GM19463 (cell line): ENCODE measurements at regions not wholly inside any gene's neighbourhood (a gene's known extent, or its start where the extent isn't known, plus 50 kb on each side); places are given as distances from the start of the nearest gene placed in this dataset.
"Not testable (repeated sequence)": the region's sequence is repeated elsewhere in the genome, so short reads cannot be mapped to it uniquely, and the experiment has no call there.

Experiments
- ATAC-seq: cut with Tn5 transposase; IDR thresholded peaks from one replicate; pipeline ENCODE4 v1.9.1; 2021; ENCODE audit warnings: mild to moderate bottlenecking, moderate library complexity; ENCODE audit not compliant: unreplicated experiment

DNA sequence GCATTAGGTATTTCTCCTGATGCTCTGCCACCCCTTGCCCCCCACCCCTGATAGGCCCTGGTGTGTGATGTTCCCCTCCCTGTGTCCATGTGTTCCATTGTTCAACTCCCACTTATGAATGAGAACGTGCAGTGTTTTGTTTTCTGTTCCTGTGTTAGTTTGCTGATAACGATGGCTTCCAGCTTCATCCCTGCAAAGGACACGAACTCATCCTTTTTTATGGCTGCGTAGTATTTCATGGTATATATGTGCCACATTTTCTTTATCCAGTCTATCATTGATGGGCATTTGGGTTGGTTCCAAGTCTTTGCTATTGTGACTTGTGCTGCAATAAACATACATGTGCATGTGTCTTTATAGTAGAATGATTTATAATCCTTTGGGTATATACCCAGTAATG is 109.7 kb upstream of the PITX1 start:
- not testable (repeated sequence) for ATAC-seq

DNA sequence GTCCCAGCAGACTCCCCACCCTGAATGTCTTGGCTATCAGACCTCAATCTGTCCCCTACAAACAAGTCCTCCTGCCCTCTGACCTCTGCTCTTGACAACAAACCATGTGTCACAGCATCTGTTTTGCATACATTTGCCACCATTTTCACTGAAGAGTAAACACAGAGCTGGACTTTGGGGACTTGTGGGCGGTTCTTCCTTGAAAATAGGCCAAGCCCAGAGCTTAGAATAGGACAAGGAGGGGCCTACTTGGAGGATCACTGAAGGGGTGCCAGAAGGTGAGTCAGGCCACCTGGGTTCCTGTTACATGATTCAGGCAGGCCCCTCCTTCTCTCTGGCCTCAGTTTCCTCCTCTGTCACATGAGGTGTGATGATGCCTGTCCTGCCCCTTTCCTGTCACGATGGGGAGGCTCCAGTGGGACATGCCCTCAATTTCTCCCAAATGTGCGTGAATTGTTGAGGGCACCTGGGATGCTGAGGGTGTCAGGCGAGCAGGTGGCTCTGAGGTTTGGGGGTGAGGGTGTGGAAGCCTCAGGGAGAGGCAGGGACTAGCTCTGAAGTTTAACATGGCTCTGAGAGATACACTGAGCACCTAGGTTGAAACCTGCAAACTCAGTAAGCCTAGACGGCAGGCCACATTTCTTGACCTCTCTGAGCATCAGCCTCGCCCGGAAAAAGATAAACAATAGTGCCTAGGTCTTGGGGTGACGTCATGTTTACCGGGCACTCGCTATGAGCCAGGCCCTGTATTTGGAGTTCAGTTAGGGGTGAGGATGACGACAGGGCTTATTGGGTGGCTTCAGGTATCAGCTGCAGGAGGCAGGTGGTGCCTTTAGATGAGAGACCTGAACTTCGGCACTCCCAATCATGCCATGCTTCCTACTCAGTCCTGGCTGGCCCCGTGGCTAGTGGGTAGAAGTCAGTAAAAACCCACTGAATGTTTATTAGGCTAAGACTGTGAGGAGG is 107.6 kb upstream of the PITX1 start:
- ATAC-seq, result no peak

DNA sequence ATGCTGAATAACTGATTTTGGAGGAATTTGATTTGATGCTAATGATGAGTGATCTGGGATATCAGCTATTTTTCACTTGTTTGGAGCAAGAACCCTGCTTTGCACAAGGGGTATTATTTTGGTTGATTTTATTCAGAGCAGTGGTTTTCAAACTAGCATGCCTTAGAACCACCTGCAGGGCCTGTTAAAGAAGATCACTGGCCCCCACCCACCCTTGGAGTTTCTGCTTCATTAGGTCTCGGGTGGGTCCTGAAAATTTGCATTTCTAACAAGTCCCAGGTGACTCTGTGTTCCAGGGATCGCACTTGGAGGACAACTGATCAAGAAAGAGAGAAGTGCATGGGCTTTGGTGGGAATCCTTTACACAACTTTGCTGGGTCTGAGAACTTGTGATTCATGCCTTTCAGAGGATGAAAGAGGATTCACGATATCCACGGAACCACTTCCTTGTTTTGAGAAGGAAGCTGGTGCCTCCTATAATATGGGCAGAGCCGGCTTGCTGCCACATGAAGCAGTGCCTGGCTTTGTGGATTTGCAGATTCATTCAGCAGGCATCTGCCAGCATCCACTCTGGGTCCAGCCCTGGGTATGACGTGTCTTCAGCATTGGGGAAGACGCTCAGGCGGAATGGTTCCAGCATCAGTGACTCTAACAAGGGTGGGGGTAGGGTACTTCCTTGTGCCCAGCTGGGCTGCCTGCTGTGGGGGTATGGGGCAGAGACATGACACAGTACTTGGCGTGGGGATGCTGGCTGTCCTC is 106.6 kb upstream of the PITX1 start:
- no peak for ATAC-seq

DNA sequence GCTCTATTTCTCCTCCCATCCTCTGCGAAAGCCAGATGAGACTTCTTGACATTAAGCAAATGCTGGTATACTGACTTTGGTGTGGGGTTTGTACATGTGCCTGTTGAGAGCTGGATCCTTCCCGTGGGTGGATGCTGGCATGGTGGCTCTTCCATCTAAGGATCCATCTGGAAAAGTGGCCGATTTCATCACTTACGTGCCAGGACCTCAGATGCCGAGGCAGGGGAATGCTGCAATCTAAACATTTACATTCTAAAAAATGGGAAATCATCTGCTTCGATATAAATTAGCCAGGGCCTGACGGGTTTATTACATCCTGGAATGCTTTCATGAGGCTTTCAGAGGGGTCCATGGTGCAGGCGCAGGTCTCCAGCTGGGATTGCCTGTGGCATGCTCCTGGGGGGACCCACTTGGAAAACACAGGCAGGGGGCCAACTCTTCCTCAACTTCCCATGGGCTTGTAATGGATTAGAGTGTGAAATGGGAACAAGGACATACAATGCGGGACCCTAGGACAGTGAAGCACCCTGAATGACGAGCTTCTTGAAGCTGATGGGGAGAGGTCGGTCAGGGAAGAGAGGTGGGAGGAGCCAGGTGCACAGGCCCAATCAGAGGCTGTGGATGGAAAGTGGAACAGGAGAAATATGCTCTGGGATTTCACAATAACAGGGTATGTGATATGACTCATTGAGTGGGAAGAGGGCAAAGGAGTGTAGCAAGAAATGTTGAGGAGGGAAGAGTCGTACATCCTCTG is 105.5 kb upstream of the PITX1 start:
- ATAC-seq, result no peak

DNA sequence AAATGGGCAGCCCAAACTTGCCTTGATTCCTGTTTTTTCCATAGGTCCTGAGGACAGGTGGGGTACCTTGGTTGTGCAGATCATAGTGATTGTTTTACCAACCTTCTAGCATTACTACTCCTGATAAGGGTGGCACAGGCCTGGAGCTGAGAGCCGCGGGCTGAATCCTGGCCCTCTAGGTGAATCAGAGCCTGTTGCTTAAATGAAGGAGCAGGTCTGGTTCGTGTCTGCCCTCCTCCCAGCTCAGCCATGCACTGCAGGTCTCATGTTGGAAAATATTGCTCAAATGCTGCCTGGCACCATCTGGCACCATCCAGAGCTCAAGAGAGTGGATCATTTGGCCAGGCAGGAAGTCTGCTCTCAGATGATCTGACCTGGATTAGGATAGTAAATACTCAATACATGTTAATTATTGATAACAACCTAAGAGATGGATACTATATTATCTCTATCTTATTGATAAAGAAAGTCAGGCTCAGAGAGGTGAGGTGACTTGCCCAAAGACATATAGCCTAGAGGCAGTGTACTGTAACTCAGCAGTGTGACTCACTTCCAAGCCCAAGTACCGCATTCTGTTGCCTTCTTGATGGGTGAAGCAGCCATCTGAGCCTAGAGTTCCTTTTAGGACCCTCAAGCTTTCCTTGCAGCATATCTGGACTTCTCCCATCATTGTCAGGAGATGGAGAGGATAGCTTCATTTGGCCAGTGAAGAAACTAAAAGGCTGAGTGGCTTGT is 104.3 kb upstream of the PITX1 start:
- ATAC-seq, result no peak

DNA sequence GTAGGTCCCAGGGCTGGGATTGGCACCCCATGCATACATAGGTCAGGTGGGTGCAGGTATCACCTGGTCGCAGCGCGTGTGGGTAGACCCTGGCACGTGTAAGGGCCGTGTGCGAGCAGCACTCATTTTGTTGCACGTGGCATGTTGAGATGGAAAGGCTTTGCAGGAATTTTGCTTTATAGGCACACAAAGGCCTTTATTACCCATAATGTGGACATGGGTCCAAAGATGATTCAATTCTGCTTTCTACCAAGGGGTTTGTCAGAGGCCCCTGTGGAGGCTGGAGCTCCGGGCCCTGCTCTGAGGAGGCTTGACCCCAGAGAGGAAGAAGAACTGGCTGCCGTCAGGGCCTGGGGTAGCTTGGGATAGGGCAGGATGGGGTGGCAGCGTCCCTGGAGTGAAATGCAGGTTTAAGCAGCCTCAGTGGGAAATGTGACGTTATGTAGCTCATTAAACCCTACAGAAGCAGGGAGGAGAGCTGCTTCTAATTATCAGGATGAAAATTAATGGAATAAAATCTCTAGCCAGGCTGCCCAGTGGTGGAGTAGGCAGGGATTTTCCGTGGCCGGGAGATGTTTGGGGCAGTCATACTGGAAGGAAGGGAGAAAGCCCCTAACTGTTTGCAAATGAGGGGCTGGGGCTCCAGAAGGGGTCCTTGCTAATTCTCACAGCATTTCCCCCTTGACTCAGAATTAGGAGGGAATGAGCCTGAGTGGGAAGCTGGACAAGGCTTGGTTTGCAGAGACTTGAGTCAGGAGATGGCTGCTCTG is 103.3 kb upstream of the PITX1 start:
- no peak for ATAC-seq

DNA sequence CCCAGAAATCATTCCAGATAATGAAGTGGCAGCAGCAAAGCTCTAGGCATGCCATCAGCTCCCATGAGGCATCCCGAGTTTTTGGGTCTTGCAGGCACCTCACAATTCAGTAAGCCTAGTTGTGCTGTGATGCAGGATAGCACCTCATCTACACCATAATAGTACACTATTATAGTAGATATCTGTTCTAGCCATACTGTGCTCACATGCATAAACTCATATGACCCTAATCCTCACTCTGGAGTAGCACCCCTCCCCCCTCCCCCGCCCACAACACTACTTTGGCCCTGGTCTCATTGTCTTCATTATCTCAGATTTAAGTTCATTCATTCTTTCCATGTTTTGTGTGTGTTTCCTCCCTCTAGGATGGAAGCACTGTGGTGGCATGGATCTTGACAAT is 102.5 kb upstream of the PITX1 start:
- no peak for ATAC-seq

DNA sequence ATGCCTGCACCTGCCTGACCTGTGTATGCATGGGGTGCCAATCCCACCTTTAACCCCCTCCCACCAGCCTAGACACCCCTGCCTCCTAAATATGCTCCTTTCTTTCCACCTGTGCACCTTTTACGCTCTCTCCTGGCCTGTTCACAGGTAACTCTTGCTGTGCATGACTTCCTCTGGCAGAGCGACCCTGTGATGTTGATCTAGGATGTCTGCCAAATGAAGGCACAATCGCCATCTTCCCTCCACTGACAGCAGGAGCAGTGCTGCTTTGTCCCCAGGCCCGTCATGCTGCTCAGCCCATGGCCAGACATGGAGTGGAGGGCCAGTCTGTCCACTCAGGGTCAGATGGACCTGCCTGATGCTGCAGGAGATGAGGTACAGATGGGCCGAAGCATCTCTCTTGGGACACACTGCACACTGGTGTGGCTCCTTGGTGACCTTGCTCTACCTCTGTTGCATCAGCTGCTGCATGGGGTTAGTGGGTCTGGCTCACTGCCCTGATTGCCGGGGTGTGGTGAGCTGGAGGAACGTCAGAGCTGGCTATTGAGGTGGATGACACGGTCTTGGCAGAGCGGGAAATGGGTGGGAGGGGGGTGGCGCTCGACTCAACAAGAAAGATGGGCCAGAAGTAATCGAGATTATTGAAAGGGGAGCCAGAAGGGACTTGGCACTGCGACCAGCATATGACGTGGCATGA is 101.7 kb upstream of the PITX1 start:
- ATAC-seq, result no peak

DNA sequence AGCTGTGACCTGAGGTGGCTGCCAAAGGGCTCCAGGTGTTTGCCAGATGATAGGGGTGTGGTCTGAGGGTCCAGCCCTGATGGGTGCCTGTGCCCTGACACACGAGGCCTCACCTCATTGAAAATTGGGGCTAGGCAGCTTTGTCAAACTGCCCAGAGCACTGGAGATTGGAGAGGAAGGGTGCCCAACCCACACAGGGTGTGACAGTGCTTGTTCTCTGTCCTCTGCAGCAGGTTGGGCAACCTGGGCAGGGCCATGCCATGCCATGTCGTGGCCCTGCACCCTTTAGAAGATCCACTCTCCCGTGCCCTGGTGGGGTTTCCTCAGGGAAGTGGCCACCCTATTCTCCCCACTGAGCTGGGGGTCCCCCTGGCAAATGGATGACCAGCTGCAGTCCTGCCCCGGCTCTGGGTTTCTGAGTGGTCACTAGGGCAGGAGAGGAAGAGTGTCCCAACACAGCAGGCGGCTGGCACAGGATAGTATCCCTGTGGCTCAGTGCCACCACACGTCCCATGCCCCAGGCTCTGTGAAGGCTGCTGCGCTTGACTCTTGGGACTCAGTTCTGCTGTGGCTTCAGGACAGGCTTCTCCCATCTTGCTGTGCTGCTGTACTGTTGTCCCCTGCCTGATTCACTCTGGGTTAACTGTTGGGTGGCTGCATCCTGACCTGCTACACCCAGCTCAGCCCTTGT is 100.8 kb upstream of the PITX1 start:
- no peak for ATAC-seq

DNA sequence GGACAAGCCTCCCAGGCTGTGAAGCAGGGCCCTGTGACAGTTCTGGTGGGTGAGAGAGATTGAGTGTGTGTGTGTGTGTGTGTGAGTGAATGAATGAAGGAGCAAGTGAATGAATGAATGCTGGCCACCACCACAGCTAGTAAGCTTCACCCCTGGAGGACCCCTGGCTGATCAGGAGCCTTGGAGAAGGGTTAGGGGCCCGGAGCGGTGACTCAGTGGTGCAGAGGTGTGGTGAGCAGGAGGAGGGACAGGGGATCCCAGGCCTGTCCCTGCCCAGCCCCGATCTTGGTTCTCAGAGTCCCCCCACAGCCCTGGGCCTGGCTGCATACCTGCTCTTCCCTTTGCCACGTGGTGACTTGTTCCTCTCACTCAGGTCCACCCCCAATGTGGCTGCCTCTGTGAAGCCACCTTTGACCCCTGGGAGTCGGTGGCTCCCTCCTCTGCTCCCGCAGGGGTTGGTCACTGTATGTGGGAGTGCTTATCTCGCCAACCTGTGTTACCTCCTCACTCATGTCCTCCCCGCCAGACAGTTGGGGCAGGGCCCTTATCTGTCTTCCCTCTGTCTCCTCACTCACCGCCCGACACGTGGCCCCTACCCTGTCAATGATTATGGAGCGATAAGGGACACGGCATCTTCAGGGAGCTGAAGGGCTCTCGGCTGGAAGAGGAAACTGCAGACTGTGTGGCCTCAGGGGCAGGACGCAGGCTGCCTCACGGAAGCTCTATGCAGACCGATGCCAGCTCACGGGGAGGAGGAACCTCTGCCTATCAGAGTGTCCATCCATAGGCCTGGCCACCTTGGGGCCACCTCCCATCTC is 99.9 kb upstream of the PITX1 start:
- ATAC-seq, result no peak

DNA sequence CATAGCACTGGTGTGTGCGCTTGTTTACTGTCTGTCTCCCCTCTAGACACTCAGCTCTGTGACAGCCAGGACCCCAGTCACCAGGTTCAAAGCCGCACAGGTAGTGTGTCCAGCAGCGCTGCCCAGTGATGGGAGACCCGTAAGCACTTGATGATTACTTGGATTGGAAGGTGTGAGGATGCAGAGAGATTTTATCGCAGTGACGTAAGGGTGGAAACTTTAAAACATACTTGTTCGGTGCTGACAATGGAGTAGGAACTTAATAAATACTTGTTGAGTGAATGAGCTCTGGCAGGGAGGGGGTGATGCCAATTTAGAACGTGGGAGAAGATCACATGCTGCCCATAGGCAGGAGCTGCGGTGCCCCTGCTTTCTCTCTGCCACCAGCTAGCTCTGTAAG is 99.2 kb upstream of the PITX1 start:
- no peak for ATAC-seq

DNA sequence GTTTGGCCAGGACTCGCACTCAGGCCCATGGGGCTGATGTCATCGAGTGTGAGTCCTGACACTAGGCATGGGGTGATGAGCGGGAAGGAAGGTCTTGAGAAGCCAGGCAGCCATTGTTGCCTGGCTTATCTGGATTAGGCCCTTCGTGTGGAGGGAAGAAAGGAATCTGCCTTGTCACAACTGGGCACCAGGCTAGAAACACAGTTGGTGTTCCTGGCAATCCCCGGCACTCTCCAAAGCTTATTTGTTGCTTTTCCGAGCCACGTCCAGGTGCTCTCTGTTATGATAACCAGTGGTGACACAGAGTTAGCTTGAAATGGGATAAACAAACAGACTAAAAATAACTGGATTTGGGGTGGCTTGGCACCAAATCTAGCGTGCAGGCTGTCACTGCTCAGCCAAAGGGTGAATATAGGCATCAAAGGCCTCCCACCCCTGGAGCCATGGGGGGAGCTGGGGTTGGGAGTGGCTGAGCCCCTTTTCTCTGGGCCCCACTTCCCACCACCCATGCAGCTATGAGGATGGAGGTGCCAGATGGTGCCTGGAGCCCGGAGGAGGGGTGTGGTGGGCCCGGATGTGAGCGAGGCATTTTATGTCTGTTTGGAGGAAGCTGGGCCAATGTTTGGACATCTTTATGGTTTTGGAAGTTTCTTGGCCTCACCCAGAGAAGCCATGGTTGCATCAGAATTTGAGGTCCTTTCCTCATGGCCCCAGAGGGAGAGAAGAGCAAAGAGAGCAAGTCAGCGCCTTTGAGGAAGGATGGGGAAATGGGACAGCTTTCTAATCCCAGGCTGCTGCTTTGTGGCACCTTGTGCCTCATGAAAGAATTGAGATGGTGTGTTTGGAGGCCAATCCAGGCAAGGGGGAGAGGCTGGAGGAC is 98.0 kb upstream of the PITX1 start:
- ATAC-seq, result no peak

DNA sequence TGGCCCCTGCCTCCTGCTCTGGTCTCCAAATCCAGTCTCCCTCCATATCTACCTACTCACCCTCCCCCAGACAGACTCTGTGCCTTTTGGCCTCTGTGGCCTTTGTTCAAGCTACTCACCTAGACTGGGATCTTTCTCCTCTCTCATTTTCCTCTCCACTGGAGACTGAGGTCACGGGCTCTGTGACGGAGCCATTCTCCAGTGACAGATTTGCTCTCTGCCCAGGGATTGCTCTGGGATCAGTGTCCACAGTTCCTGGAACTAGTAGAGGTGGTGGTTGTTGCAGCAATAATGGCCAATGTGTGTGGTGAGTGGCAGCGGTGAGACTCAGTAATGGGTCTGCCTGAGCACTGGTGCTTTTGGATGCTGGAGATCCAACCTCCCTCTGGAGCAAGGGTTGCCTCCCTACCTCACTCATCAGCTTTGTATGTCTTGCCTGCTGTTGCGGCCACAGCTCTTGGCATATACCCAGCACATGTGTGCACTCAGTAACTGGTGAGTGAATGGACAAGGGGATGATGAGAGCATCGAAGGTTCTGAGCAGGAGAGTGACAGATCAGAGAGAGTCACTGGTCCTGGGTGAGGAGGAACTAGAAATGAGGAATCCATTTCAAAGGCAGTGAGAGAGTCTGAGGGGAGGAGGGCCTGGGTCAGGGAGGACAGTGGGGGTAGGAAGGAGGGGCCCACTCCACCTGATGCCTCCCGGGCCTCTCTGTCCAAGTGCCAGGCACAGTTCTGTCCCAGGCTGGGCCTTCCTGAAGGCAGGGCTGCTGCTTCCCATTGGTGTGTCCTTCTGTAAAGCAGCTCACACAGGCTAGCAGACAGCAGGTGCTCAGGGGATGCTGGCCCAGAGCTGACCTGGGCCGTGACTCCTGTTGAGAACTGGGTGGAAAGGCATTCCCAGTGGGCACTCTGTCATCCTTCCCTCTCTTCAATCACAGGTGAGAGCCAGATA is 96.5 kb upstream of the PITX1 start:
- ATAC-seq, result no peak

DNA sequence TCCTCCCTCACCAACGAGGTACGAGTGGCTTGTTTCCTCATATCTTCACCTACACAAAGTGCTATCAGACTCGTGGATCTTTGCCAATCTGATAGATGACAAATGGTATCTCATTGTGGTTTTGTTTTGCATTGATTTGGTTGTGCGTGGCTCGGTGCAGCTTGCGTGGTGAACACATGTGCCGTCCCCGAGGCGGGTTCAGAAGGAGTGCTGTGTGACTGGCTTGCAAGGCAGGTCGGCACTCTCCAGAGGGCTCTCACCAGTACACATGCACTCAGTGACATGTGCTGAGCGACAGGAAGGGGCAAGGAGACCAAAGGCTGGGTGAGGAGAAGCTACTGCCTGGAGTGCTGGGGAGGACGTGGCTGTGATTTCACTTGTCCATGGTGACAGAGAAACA is 95.3 kb upstream of the PITX1 start:
- no peak for ATAC-seq

DNA sequence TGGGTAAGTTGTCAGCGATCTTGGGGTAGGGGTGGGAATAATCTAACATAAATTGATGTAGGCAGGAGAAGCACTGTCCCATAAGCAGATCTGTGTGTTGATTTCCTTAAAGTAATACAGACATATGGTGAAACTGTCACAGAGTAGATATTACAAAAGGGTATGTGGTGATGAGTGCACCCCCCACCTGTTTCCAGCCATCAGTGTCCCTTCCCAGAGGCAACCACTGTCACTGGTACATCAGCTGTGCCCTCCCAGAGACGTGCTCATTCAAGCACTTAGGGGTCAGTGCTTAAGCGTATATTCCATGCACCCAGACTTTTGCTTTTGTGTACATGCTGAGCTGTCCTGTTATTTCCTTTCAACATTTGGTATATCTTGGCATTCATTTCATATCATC is 94.3 kb upstream of the PITX1 start:
- no peak for ATAC-seq
